ENCODE measurements at regions not wholly inside any gene's neighbourhood (a gene's known extent, or its start where the extent isn't known, plus 50 kb on each side); places are given as distances from the start of the nearest gene placed in this dataset.

DNA sequence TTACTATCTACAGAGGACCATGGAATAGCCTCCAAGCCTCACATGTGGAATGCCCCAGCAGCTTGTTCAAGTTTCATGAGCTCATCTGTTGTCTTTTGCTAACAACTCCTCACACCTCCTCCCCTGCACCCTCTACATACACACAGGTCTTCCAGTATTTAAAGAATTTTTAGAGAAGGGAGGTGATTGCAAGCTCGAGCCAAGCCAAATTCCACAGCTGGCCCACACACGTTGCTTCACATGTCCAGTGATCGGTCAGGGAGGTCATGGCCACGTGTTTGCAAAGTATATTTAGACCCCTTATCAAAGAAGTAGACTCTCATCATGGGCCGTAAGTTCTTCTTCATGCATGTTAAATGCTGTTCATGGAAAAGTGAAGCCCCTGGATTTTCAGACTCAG is 281.7 kb downstream of the OSTF1 start:
- dilution Hi-C loops (cut with MboI; ENCODE audit: extremely low pct_ligation_motif_present, low sequenced_read_pairs) (no loop called here), intact Hi-C loops (cut with micrococcal nuclease) (no loop called here)
- Histone ChIP-seq H3K4me1 (ENCODE audit: control insufficient read depth, extremely low read depth, insufficient read depth, low read length) (no peaks in the 10 kb centered on the region), H2AFZ (ENCODE audit: low read depth, low read length) (no peak overlapping the region), H3K4me2 (ENCODE audit: insufficient read depth, low read length) (no peak overlapping the region), H3K9me1 (replicated peaks; ENCODE audit: control insufficient read depth, extremely low read depth, insufficient read depth, low read length) (no peaks in the 10 kb centered on the region), H3K9ac (replicated peaks; ENCODE audit: extremely low read depth, insufficient read depth, low read length) (no peak overlapping the region), H3K27ac (ENCODE audit: insufficient read depth, low read depth, low read length) (no peak overlapping the region), H4K20me1 (replicated peaks; ENCODE audit: control insufficient read depth, extremely low read depth, insufficient read depth, low read length) (no peaks in the 10 kb centered on the region), H3K36me3 (ENCODE audit: control insufficient read depth in 2 of 2, extremely low read depth in 1 of 2, insufficient read depth in 2 of 2, low read length in 2 of 2) (no peaks in the 10 kb centered on the region), H3K9me3 (replicated peaks; ENCODE audit: control insufficient read depth, insufficient read depth, low read length) (no peaks in the 10 kb centered on the region), H3K4me3 (replicated peaks in 1 of 3; ENCODE audit: insufficient read depth in 1 of 3, low read depth in 1 of 3, low read length in 3 of 3) (no peak overlapping the region), H3K27me3 (ENCODE audit: control insufficient read depth in 2 of 2, insufficient read depth in 2 of 2, low read length in 2 of 2) (no peaks in the 10 kb centered on the region), H3K79me2 (ENCODE audit: control insufficient read depth, insufficient read depth, low read length) (no peaks in the 10 kb centered on the region)
- TF ChIP-seq, protein P1, sequence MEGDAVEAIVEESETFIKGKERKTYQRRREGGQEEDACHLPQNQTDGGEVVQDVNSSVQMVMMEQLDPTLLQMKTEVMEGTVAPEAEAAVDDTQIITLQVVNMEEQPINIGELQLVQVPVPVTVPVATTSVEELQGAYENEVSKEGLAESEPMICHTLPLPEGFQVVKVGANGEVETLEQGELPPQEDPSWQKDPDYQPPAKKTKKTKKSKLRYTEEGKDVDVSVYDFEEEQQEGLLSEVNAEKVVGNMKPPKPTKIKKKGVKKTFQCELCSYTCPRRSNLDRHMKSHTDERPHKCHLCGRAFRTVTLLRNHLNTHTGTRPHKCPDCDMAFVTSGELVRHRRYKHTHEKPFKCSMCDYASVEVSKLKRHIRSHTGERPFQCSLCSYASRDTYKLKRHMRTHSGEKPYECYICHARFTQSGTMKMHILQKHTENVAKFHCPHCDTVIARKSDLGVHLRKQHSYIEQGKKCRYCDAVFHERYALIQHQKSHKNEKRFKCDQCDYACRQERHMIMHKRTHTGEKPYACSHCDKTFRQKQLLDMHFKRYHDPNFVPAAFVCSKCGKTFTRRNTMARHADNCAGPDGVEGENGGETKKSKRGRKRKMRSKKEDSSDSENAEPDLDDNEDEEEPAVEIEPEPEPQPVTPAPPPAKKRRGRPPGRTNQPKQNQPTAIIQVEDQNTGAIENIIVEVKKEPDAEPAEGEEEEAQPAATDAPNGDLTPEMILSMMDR (IDR thresholded peaks at IDR 0.05; ENCODE audit: extremely low read depth in 1 of 2, insufficient read depth in 1 of 2, low read depth in 1 of 2, low read length in 2 of 2), result no peak
- TF ChIP-seq EZH2 (IDR thresholded peaks at IDR 0.05; ENCODE audit: borderline replicate concordance, low read depth, low read length, severe bottlenecking), result no peak
- no peak for TF ChIP-seq FOS (IDR thresholded peaks at IDR 0.05; ENCODE audit: borderline replicate concordance, insufficient read depth, low read length)
- TF ChIP-seq MYC (IDR thresholded peaks at IDR 0.05; ENCODE audit: low read depth, low read length), result no peak
- TF ChIP-seq POLR2A (IDR thresholded peaks at IDR 0.05; ENCODE audit: low read depth, low read length), result no peak
- TF ChIP-seq JUN (IDR thresholded peaks at IDR 0.05; ENCODE audit: borderline replicate concordance, insufficient read depth, insufficient read length, low read depth), result no peak
- no peak for TF ChIP-seq GATA2 (IDR thresholded peaks at IDR 0.05; ENCODE audit: insufficient read depth, insufficient read length, low read depth, low read length)
- no peak for TF ChIP-seq POLR2AphosphoS5 (IDR thresholded peaks at IDR 0.05; ENCODE audit: insufficient read depth, low read depth, low read length)
- TF ChIP-seq, protein P2, sequence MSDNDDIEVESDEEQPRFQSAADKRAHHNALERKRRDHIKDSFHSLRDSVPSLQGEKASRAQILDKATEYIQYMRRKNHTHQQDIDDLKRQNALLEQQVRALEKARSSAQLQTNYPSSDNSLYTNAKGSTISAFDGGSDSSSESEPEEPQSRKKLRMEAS (IDR thresholded peaks at IDR 0.05; ENCODE audit: insufficient read depth, insufficient read length), result no peak
- DNase-seq (ENCODE audit: low read depth, low spot score) (no peak), FAIRE-seq (no peak)
- no TSS peak for BruUV-seq (replicated peaks)
- ChIA-PET POLR2A (no interaction called here), CTCF (no interaction called here)
